GM13977 (cell line): ENCODE measurements at regions not wholly inside any gene's neighbourhood (a gene's known extent, or its start where the extent isn't known, plus 50 kb on each side); places are given as distances from the start of the nearest gene placed in this dataset.

Experiments
- DNase-seq: peaks from one replicate; pipeline ENCODE4 v3.0.0; 2012; ENCODE audit warnings: low spot score
- in situ Hi-C: fragments of 300-500 bp; cut with MboI; formaldehyde crosslinking; loops from one replicate; pipeline ENCODE4 v1.12.0; 2022; ENCODE audit warnings: low sequenced_read_pairs, low pct_unique_long_range_greater_than_20kb, mixed read lengths, inconsistent platforms; ENCODE audit not compliant: unreplicated experiment
- TF ChIP-seq, protein P1 (sequence below): IDR thresholded peaks from 2 replicates; pipeline ENCODE4 v1.5.1; 2012; ENCODE audit warnings: mild to moderate bottlenecking, control low read depth; ENCODE audit not compliant: insufficient read depth; ENCODE audit errors: extremely low read depth, missing control alignments

DNA sequence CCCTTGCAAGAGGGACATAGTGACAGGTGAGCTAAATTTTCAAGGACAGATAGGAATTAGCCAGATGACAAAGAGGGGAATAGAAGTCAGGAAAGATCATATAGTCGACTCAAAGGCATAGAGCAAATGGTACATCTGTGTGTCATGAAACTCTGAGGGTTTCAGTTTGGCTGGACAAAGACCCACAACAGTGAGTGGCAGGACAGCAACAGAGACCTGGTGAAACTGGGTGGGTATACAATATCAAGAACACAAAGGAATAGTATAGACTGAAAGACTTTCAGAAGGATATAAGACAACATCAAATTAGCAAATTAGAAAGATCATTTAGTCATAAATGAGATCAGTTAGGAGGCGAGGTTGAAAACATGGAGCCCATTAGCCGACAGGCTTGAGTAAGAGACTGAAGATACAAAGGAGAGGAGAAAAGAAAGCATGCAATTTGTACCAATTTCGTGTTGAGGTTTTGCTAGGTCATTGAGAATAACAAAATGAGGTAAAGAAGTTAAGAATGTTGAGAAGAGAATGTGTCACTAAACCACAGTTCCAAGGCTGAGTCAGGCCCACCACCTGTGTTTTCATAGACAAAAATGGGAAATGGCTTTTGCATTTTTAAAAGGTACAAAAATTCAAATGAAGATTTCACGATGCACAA, 213.8 kb downstream of the HHIPL2 start:
- in situ Hi-C loops: no loop called here
- TF ChIP-seq, protein P1, sequence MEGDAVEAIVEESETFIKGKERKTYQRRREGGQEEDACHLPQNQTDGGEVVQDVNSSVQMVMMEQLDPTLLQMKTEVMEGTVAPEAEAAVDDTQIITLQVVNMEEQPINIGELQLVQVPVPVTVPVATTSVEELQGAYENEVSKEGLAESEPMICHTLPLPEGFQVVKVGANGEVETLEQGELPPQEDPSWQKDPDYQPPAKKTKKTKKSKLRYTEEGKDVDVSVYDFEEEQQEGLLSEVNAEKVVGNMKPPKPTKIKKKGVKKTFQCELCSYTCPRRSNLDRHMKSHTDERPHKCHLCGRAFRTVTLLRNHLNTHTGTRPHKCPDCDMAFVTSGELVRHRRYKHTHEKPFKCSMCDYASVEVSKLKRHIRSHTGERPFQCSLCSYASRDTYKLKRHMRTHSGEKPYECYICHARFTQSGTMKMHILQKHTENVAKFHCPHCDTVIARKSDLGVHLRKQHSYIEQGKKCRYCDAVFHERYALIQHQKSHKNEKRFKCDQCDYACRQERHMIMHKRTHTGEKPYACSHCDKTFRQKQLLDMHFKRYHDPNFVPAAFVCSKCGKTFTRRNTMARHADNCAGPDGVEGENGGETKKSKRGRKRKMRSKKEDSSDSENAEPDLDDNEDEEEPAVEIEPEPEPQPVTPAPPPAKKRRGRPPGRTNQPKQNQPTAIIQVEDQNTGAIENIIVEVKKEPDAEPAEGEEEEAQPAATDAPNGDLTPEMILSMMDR: no peak
- DNase-seq: no peak

DNA sequence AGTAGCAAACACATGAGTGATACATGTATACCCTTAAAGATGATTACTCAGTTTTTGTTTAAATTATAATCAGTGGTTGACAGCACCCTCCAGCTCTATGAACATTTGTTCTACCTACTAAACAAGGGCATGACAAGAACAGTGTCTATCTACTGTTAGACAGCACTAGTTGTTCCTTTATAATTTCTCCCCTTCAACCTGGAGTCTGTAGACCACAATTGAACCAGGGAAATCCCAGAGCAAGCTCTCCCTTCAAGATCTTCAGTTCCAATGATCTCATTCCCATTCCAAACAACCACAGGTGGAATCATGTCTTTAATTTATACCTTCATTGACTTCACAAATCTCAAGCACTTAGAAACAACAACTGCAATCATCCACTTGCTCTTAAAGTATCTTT, 216.1 kb downstream of the HHIPL2 start:
- DNase-seq: no peak
- TF ChIP-seq, protein P1: no peak
- in situ Hi-C loops: no loop called here

GRCh38 chr1:222331340-222331739, 216.6 kb downstream of the HHIPL2 start:
- DNase-seq: no peak
- TF ChIP-seq, protein P1: no peak
- in situ Hi-C loops: no loop called here

- TF ChIP-seq, protein P1: no peak
- no peak for DNase-seq
- in situ Hi-C loops: no loop called here
Measured at GRCh38 chr1:222329493-222330045, 218.3 kb downstream of the HHIPL2 start.

- no peak for DNase-seq
- TF ChIP-seq, protein P1: no peak
- in situ Hi-C loops: no loop called here
Measured at GRCh38 chr1:222326710-222327036, 221.2 kb downstream of the HHIPL2 start.

GRCh38 chr1:222326006-222326709, 221.7 kb downstream of the HHIPL2 start:
- DNase-seq: no peak
- TF ChIP-seq, protein P1: no peak
- in situ Hi-C loops: no loop called here
